Gastrocnemius medialis (tissue), 4 donors: ENCODE measurements at regions not wholly inside any gene's neighbourhood (a gene's known extent, or its start where the extent isn't known, plus 50 kb on each side); places are given as distances from the start of the nearest gene placed in this dataset.

Experiments
- ATAC-seq, 2 donors: fragments of 150-250 bp; one replicate each; pipeline ENCODE4 v1.9.1; 2016
- DNase-seq, 2 donors: peaks; one replicate each; pipeline ENCODE4 v3.0.0-alpha.2; 2019
- H3K27ac ChIP-seq, 4 donors: fragments of 200-600 bp; sonication (generic); 1 replicate in 1 of 4; 2 replicates in 3 of 4; pipeline ENCODE4 v1.5.1; 2016 to 2018; ENCODE audit warnings: mild to moderate bottlenecking in 2 of 4, moderate library complexity in 1 of 4
- H3K27me3 ChIP-seq, 3 donors: fragments of 200-600 bp; sonication (generic) in 2 of 3; 1 replicate in 1 of 3; 2 replicates in 2 of 3; pipeline versions ENCODE4 v1.5.1 to v1.6.0; 2016 to 2019; ENCODE audit warnings: mild to moderate bottlenecking in 1 of 3, moderate library complexity in 1 of 3
- H3K36me3 ChIP-seq, 2 donors: fragments of 200-600 bp; sonication (generic) in 1 of 2; one replicate each; pipeline ENCODE4 v1.5.1; 2017 to 2018
- H3K4me1 ChIP-seq, 2 donors: fragments of 200-600 bp; sonication (generic) in 1 of 2; one replicate each; pipeline ENCODE4 v1.5.1; 2016 to 2017; ENCODE audit warnings: mild to moderate bottlenecking in 2 of 2
- H3K4me3 ChIP-seq, 4 donors: fragments of 200-600 bp; sonication (generic) in 3 of 4; 1 replicate in 1 of 4; 2 replicates in 3 of 4; pipeline ENCODE4 v1.5.1; 2016 to 2019; ENCODE audit warnings: mild to moderate bottlenecking in 2 of 4
- H3K9me3 ChIP-seq, 3 donors: fragments of 200-600 bp; sonication (generic) in 2 of 3; 1 replicate in 1 of 3; 2 replicates in 2 of 3; pipeline ENCODE4 v1.5.1; 2016 to 2019
- POLR2A ChIP-seq, 2 donors: fragments of 450-650 bp; IDR thresholded peaks; one replicate each; pipeline ENCODE4 v1.6.1; 2017; ENCODE audit warnings: antibody characterized with exemption in 2 of 2, mild to moderate bottlenecking in 2 of 2, moderate library complexity in 2 of 2
- in situ Hi-C, 4 donors: fragments of 200-750 bp; cut with MboI; loops; one replicate each; pipeline versions ENCODE4 v1.15.0 to v1.8.0; 2017; ENCODE audit warnings: low sequenced_read_pairs in 4 of 4
- intact Hi-C: fragments of 100-400 bp; cut with DNase I; formaldehyde crosslinking; loops from one replicate; pipeline ENCODE4 v1.15.1; 2023; ENCODE audit warnings: low total_unique reads
- TF ChIP-seq, protein P1 (sequence below), 5 experiments: fragments of 450-650 bp in 3 of 5; fragments of 200-600 bp in 2 of 5; sonication (generic) in 2 of 5; IDR thresholded peaks in 4 of 5; conservative IDR thresholded peaks in 1 of 5; 1 replicate in 4 of 5; 2 replicates in 1 of 5; pipeline ENCODE4 v1.5.1; 2016 to 2019; ENCODE audit warnings: antibody characterized with exemption in 5 of 5, mild to moderate bottlenecking in 3 of 5, moderate library complexity in 3 of 5

DNA sequence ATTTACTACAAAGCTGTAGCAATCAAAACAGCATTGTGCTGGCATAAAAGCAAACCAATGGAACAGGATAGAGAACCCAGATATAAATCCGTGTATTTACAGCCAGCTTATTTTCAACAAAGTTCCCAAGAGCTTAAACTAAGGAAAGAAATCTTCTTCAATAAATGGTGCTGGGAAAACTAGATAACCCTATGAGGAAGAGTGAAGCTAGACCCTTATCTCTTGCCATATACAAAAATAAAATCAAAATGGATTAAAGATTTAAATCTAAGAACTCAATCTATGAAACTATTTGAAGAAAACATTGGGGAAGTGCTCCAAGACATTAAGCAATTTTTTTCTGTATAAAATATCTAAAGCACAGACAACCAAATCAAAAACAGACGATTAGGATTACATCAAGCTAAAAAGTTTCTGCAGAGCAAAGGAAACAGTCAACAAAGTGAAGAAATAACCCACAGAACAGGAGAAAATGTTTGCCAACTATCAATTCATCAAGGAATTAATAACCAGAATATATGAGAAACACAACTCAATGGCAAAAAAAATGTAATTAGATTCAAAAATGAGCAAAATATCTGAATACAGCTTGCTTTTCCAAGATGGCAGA is 480.7 kb downstream of the LMO7 start:
- no peak for DNase-seq
- Histone ChIP-seq H3K27ac (no peak overlapping the region), H3K4me1 (no peaks in the 10 kb centered on the region), H3K4me3 (no peak overlapping the region), H3K36me3 (no peaks in the 10 kb centered on the region), H3K27me3 (no peaks in the 10 kb centered on the region), H3K9me3 (no peaks in the 10 kb centered on the region)
- intact Hi-C loops: no loop called here
- in situ Hi-C loops: no loop called here
- TF ChIP-seq, protein P1, sequence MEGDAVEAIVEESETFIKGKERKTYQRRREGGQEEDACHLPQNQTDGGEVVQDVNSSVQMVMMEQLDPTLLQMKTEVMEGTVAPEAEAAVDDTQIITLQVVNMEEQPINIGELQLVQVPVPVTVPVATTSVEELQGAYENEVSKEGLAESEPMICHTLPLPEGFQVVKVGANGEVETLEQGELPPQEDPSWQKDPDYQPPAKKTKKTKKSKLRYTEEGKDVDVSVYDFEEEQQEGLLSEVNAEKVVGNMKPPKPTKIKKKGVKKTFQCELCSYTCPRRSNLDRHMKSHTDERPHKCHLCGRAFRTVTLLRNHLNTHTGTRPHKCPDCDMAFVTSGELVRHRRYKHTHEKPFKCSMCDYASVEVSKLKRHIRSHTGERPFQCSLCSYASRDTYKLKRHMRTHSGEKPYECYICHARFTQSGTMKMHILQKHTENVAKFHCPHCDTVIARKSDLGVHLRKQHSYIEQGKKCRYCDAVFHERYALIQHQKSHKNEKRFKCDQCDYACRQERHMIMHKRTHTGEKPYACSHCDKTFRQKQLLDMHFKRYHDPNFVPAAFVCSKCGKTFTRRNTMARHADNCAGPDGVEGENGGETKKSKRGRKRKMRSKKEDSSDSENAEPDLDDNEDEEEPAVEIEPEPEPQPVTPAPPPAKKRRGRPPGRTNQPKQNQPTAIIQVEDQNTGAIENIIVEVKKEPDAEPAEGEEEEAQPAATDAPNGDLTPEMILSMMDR (IDR thresholded peaks at IDR 0.05 in 4 of 5, conservative IDR thresholded peaks at IDR 0.05 in 1 of 5): no peak
- TF ChIP-seq POLR2A (IDR thresholded peaks at IDR 0.05): no peak
- no peak for ATAC-seq

DNA sequence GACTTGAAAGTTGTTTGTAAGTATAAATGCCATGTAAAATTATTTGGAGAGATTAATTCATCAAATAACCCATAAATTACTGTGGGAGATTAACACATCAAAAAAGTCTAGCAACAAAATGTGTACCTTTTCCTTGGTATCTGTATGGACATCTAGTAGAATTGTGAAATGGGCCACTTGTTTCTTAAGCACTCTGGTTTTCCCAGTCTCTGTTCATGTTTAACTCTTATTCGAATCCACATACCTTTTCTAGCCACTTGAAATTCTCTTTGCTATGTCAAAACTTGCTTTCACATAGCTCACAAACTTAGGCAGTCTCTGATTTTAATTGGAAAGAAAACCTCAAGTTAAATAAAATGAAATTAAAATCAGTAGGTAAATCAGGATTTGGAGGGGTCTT is 470.6 kb downstream of the LMO7 start:
- ATAC-seq (no peak), DNase-seq (no peak)
- Histone ChIP-seq H3K9me3 (no peaks in the 10 kb centered on the region), H3K4me3 (no peak overlapping the region), H3K27ac (no peak overlapping the region), H3K4me1 (no peaks in the 10 kb centered on the region), H3K27me3 (no peaks in the 10 kb centered on the region), H3K36me3 (no peaks in the 10 kb centered on the region)
- no peak for TF ChIP-seq POLR2A (IDR thresholded peaks at IDR 0.05)
- TF ChIP-seq, protein P1 (IDR thresholded peaks at IDR 0.05 in 4 of 5, conservative IDR thresholded peaks at IDR 0.05 in 1 of 5): no peak
- intact Hi-C loops: no loop called here
- in situ Hi-C loops: no loop called here

DNA sequence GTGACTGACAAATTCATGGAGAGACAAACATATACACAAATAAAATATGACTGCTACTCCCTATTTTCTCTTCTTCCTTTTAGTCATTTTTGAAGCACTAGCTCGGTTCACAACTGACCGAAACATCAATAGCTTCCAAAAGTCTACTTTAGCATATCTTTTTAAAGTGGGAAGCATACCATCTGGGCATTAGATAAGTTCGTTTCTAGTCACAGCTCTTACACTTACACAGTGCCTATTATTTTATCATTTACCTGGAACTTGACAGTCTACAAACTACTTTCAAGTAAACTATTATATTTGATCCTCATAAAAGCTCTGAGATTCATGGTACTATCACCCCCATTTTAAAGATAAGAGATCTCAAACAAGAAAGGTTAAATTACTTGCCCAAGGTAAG is 458.5 kb downstream of the LMO7 start:
- in situ Hi-C loops: no loop called here
- Histone ChIP-seq H3K27ac (no peak overlapping the region), H3K36me3 (no peaks in the 10 kb centered on the region), H3K27me3 (no peaks in the 10 kb centered on the region), H3K4me1 (no peaks in the 10 kb centered on the region), H3K4me3 (no peak overlapping the region), H3K9me3 (no peaks in the 10 kb centered on the region)
- ATAC-seq (no peak), DNase-seq (no peak)
- intact Hi-C loops: no loop called here
- TF ChIP-seq, protein P1 (IDR thresholded peaks at IDR 0.05 in 4 of 5, conservative IDR thresholded peaks at IDR 0.05 in 1 of 5): no peak
- no peak for TF ChIP-seq POLR2A (IDR thresholded peaks at IDR 0.05)

DNA sequence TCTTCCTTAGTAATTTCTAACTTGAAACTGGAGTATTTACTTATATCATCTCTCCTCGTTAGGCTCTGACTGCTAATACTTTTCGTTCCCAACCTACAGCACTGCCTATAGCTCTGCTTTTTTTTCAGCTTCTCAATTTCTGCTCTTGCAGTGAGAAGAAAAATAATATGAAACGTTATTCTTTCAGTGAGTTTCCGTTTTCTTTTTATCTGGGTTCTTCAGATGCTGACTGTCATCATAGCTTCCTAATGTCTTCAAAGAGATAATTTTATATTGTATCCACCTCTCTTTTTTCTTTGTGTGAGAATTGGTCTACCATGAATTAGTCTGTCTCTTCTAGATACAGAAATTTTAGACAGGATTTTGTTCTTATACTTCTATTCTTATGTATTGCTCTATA is 454.9 kb downstream of the LMO7 start:
- Histone ChIP-seq H3K27ac (no peak overlapping the region), H3K4me1 (no peaks in the 10 kb centered on the region), H3K9me3 (no peaks in the 10 kb centered on the region), H3K27me3 (no peaks in the 10 kb centered on the region), H3K36me3 (no peaks in the 10 kb centered on the region), H3K4me3 (no peak overlapping the region)
- ATAC-seq (no peak), DNase-seq (no peak)
- in situ Hi-C loops (no loop called here), intact Hi-C loops (no loop called here)
- TF ChIP-seq, protein P1 (IDR thresholded peaks at IDR 0.05 in 4 of 5, conservative IDR thresholded peaks at IDR 0.05 in 1 of 5): no peak
- no peak for TF ChIP-seq POLR2A (IDR thresholded peaks at IDR 0.05)

DNA sequence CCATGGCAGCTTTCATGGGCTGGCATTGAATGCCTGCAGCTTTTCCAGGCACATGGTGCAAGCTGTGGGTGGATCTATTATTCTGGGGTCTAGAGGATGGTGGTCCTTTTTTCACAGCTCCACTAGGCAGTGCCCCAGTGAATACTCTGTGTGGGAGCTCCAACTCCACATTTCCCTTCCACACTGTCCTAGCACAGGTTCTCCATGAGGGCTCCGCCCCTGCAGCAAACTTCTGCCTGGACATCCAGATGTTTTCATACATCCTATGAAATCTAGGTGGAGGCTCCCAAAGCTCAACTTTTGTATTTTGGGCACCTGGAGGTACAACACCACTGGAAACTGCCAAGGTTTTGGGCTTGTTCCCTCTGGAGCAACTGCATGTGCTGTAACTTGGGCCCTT is 450.6 kb downstream of the LMO7 start:
- intact Hi-C loops (no loop called here), in situ Hi-C loops (no loop called here)
- Histone ChIP-seq H3K4me1 (no peaks in the 10 kb centered on the region), H3K36me3 (no peaks in the 10 kb centered on the region), H3K9me3 (no peaks in the 10 kb centered on the region), H3K4me3 (no peak overlapping the region), H3K27ac (no peak overlapping the region), H3K27me3 (no peaks in the 10 kb centered on the region)
- ATAC-seq: no peak
- DNase-seq: no peak
- no peak for TF ChIP-seq POLR2A (IDR thresholded peaks at IDR 0.05)
- TF ChIP-seq, protein P1 (IDR thresholded peaks at IDR 0.05 in 4 of 5, conservative IDR thresholded peaks at IDR 0.05 in 1 of 5): no peak
